ENCODE measurements at regions not wholly inside any gene's neighbourhood (a gene's known extent, or its start where the extent isn't known, plus 50 kb on each side); places are given as distances from the start of the nearest gene placed in this dataset.

DNA sequence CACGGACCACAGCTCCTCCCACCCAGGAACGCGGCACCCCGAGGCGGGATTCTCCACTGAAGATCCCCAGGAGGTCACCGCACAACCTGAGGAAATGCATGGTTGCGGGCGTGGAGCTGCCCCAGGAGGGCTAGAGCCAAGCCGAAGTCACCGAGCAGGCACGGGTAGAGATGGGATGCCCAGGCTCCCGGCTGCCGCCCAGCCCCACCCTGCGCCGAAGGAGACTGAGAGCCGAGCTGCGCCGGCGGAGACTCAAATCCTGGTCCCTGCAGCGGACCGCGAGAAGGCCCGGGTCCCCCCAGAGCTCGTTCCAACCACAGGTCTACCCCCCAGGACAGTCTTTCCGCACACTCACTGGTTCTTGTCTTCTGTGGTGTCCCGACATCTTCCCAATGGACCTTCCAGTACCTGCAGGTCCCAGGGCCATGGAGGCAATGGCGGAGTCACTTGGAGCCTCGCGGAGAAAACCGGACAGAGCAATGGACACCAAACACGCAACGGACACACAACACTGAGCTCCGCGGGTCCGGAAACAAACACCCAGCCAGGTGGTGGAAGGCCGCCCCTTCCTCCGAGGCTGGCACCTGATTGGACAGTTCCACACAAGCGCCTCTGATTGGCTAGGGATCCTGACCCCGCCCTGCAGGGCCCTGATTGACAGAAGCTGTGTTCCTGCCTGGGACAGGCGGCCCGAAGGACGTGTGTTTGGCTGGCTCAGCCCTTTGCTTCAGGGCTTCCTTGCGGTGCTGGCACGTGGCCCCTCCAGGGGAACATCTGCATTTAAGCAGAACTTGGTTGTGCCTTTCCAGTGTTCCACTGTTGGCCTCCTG, 331.9 kb upstream of the NUPR2 start:
- TF ChIP-seq, protein P1, sequence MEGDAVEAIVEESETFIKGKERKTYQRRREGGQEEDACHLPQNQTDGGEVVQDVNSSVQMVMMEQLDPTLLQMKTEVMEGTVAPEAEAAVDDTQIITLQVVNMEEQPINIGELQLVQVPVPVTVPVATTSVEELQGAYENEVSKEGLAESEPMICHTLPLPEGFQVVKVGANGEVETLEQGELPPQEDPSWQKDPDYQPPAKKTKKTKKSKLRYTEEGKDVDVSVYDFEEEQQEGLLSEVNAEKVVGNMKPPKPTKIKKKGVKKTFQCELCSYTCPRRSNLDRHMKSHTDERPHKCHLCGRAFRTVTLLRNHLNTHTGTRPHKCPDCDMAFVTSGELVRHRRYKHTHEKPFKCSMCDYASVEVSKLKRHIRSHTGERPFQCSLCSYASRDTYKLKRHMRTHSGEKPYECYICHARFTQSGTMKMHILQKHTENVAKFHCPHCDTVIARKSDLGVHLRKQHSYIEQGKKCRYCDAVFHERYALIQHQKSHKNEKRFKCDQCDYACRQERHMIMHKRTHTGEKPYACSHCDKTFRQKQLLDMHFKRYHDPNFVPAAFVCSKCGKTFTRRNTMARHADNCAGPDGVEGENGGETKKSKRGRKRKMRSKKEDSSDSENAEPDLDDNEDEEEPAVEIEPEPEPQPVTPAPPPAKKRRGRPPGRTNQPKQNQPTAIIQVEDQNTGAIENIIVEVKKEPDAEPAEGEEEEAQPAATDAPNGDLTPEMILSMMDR (IDR thresholded peaks at IDR 0.05), result no peak
- TF ChIP-seq POLR2A (IDR thresholded peaks at IDR 0.05; ENCODE audit: low read depth) (no peak), EP300 (IDR thresholded peaks at IDR 0.05) (no peak), POLR2AphosphoS5 (IDR thresholded peaks at IDR 0.05) (no peak)

Data from esophagus muscularis mucosa (tissue), 4 donors.